CD4-positive, alpha-beta T cell (primary cell): ENCODE measurements at regions not wholly inside any gene's neighbourhood (a gene's known extent, or its start where the extent isn't known, plus 50 kb on each side); places are given as distances from the start of the nearest gene placed in this dataset.

Source experiments
- ATAC-seq: fragments of 200-7000 bp; cut with Tn5 transposase; one replicate; pipeline ENCODE4 v1.10.0; 2022; ENCODE audit warnings: mild to moderate bottlenecking; ENCODE audit not compliant: poor library complexity
- CTCF ChIA-PET: fragments of 350-600 bp; sonication (Branson Sonifier 250); formaldehyde crosslinking; loops from one replicate; lab custom pipeline; 2021; ENCODE audit warnings: antibody characterized with exemption, inconsistent platforms; lab: Charles Lee
- POLR2A ChIA-PET: fragments of 350-600 bp; sonication (Branson Sonifier 250); formaldehyde crosslinking; loops from one replicate; lab custom pipeline; 2021; ENCODE audit warnings: antibody characterized with exemption, inconsistent platforms; lab: Charles Lee
- DNase-seq, 14 experiments: peaks; one replicate each; pipeline ENCODE4 v3.0.0-alpha.2; 2013 to 2020; ENCODE audit warnings: mixed read lengths in 2 of 14
- H3K27ac ChIP-seq, 2 donors: one replicate each; pipeline versions ENCODE4 v1.5.1 to v1.7.0; 2013; ENCODE audit warnings: low read length in 2 of 2, low read depth in 1 of 2, mild to moderate bottlenecking in 1 of 2
- H3K27me3 ChIP-seq, 2 experiments: 1 replicate in 1 of 2; 2 replicates in 1 of 2; pipeline versions ENCODE4 v1.6.1 to v1.7.0; 2013; ENCODE audit warnings: low read length in 2 of 2, control low read depth in 1 of 2, mild to moderate bottlenecking in 1 of 2, moderate library complexity in 1 of 2; ENCODE audit not compliant: insufficient read depth in 2 of 2, control insufficient read depth in 1 of 2
- H3K36me3 ChIP-seq: one replicate; pipeline ENCODE4 v1.6.1; 2013; ENCODE audit warnings: low read length, control low read depth; ENCODE audit not compliant: insufficient read depth
- H3K4me1 ChIP-seq: one replicate; pipeline ENCODE4 v1.6.1; 2013; ENCODE audit warnings: low read length, control low read depth; ENCODE audit not compliant: insufficient read depth
- H3K4me3 ChIP-seq: one replicate; pipeline ENCODE4 v1.5.1; 2013; ENCODE audit warnings: mild to moderate bottlenecking, low read length, moderate library complexity
- H3K9me3 ChIP-seq, 2 experiments: 1 replicate in 1 of 2; 2 replicates in 1 of 2; pipeline versions ENCODE4 v1.6.1 to v1.7.0; 2013; ENCODE audit warnings: low read length in 2 of 2, mild to moderate bottlenecking in 2 of 2, control low read depth in 1 of 2, moderate library complexity in 1 of 2; ENCODE audit not compliant: control insufficient read depth in 1 of 2, insufficient read depth in 1 of 2
- H3K27ac Mint-ChIP-seq: one replicate; pipeline ENCODE4 v1.8.0; 2020; ENCODE audit warnings: mixed read lengths
- H3K27me3 Mint-ChIP-seq: one replicate; pipeline ENCODE4 v1.8.0; 2021; ENCODE audit warnings: mixed read lengths
- H3K36me3 Mint-ChIP-seq: one replicate; pipeline ENCODE4 v1.8.0; 2021; ENCODE audit warnings: low read depth, mixed read lengths
- H3K4me1 Mint-ChIP-seq: one replicate; pipeline ENCODE4 v1.8.0; 2021; ENCODE audit warnings: low read depth, mixed read lengths
- H3K4me3 Mint-ChIP-seq: one replicate; pipeline ENCODE4 v1.8.0; 2020; ENCODE audit warnings: mild to moderate bottlenecking, mixed read lengths
- H3K9me3 Mint-ChIP-seq: one replicate; pipeline ENCODE4 v1.8.0; 2020; ENCODE audit warnings: mixed read lengths
- intact Hi-C, 2 experiments: fragments of 100-400 bp; cut with DNase I in 1 of 2; cut with micrococcal nuclease in 1 of 2; formaldehyde crosslinking; loops; one replicate each; pipeline versions ENCODE4 v1.15.1 to v1.9.0; 2023 to 2025; cut with DNase I, micrococcal nuclease
- TF ChIP-seq, protein P1 (sequence below): fragments of 200-600 bp; IDR thresholded peaks from one replicate; pipeline ENCODE4 v1.8.0; 2022; ENCODE audit warnings: antibody characterized with exemption, mild to moderate bottlenecking

- POLR2A ChIA-PET, result no interaction called here
- Mint-ChIP-seq H3K4me1 (no peaks in the 10 kb centered on the region), H3K27ac (no peak overlapping the region), H3K4me3 (no peak overlapping the region), H3K36me3 (no peaks in the 10 kb centered on the region), H3K27me3 (peaks cover 11% of the 10 kb centered on the region), H3K9me3 (peaks cover 13% of the 10 kb centered on the region)
- TF ChIP-seq, protein P1, sequence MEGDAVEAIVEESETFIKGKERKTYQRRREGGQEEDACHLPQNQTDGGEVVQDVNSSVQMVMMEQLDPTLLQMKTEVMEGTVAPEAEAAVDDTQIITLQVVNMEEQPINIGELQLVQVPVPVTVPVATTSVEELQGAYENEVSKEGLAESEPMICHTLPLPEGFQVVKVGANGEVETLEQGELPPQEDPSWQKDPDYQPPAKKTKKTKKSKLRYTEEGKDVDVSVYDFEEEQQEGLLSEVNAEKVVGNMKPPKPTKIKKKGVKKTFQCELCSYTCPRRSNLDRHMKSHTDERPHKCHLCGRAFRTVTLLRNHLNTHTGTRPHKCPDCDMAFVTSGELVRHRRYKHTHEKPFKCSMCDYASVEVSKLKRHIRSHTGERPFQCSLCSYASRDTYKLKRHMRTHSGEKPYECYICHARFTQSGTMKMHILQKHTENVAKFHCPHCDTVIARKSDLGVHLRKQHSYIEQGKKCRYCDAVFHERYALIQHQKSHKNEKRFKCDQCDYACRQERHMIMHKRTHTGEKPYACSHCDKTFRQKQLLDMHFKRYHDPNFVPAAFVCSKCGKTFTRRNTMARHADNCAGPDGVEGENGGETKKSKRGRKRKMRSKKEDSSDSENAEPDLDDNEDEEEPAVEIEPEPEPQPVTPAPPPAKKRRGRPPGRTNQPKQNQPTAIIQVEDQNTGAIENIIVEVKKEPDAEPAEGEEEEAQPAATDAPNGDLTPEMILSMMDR, result no peak
- Histone ChIP-seq H3K27me3 (peaks cover 0 to 2% of the 10 kb centered on the region in 2 experiments), H3K4me3 (no peak overlapping the region), H3K27ac (no peak overlapping the region), H3K4me1 (no peaks in the 10 kb centered on the region), H3K9me3 (no peaks in the 10 kb centered on the region), H3K36me3 (no peaks in the 10 kb centered on the region)
- no peak for DNase-seq
- intact Hi-C loops, result no loop called here
- CTCF ChIA-PET, result no interaction called here
- ATAC-seq, result no peak
Observed at GRCh38 chr9:111197256-111197655, 132.8 kb downstream of the OR2K2 start.

DNA sequence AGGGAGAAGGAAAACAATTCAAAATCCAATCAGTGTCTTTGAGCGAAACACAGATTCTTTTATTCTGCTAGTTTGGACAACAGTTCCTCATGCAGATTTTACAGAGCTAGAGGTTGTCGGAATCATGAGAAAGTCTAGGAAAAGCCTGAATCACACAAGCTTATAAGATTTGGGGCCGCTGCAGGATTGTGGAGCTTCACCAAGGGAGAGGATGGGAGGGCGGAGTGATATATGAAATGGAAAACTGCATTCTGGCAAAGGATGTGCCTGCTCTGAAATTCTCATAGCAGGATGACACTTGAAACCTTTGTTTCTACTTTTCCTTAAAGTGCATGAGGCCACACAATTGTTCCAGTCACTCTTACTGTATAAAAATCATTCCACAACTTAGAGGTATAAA lies 134.3 kb downstream of the OR2K2 start:
- H3K36me3 Mint-ChIP-seq, result no peaks in the 10 kb centered on the region
- DNase-seq (no peak), ATAC-seq (no peak)
- POLR2A ChIA-PET, result no interaction called here
- CTCF ChIA-PET, result no interaction called here
- Histone ChIP-seq H3K9me3 (no peaks in the 10 kb centered on the region), H3K27me3 (peaks cover 0 to 2% of the 10 kb centered on the region in 2 experiments), H3K4me3 (no peak overlapping the region), H3K36me3 (no peaks in the 10 kb centered on the region), H3K4me1 (no peaks in the 10 kb centered on the region), H3K27ac (no peak overlapping the region)
- intact Hi-C loops, result no loop called here
- H3K4me3 Mint-ChIP-seq, result no peak overlapping the region
- peaks cover 13% of the 10 kb centered on the region for H3K9me3 Mint-ChIP-seq
- TF ChIP-seq, protein P1, result no peak
- peaks cover 11% of the 10 kb centered on the region for H3K27me3 Mint-ChIP-seq
- no peaks in the 10 kb centered on the region for H3K4me1 Mint-ChIP-seq
- no peak overlapping the region for H3K27ac Mint-ChIP-seq

DNA sequence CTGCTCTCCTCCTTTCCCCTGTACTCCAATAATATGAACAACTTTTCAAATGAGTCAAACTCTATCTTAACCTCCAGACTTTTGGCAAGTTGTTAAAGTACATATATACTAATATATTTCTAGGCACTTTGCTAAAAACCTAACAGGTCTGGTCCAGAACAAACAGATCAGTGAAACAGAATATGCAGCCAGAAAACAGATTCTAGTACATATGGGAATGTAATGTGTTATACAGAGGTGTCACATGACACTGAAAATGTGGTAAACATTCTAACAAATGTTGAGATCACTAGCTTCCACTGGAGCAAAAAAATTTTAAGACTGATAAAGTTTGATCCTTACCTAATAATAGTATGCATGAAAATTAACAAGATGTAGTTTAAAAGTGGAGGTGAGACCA lies 136.9 kb downstream of the OR2K2 start:
- Histone ChIP-seq H3K36me3 (no peaks in the 10 kb centered on the region), H3K9me3 (no peaks in the 10 kb centered on the region), H3K4me3 (no peak overlapping the region), H3K4me1 (no peaks in the 10 kb centered on the region), H3K27ac (no peak overlapping the region), H3K27me3 (peaks cover 0 to 2% of the 10 kb centered on the region in 2 experiments)
- no peak overlapping the region for H3K4me3 Mint-ChIP-seq
- no peak for DNase-seq
- H3K36me3 Mint-ChIP-seq, result no peaks in the 10 kb centered on the region
- intact Hi-C loops, result no loop called here
- H3K27me3 Mint-ChIP-seq, result peaks cover 11% of the 10 kb centered on the region
- no peak for ATAC-seq
- CTCF ChIA-PET, result no interaction called here
- no peaks in the 10 kb centered on the region for H3K4me1 Mint-ChIP-seq
- H3K27ac Mint-ChIP-seq, result no peak overlapping the region
- TF ChIP-seq, protein P1, result no peak
- POLR2A ChIA-PET, result no interaction called here
- H3K9me3 Mint-ChIP-seq, result peaks cover 2% of the 10 kb centered on the region
